Trophoblast cell (in vitro differentiated cells and primary cell): ENCODE measurements at regions not wholly inside any gene's neighbourhood (a gene's known extent, or its start where the extent isn't known, plus 50 kb on each side); places are given as distances from the start of the nearest gene placed in this dataset.

ENCODE experiments used
- DNase-seq, 2 donors: peaks; one replicate each; pipeline ENCODE4 v3.0.0-alpha.2; 2016
- H2AFZ ChIP-seq: 2 replicates; pipeline ENCODE4 v1.6.1; 2013; ENCODE audit warnings: low read length, moderate library complexity, mild to moderate bottlenecking; ENCODE audit not compliant: insufficient read depth, poor library complexity
- H2AK5ac ChIP-seq: 2 replicates; pipeline ENCODE4 v1.6.1; 2013; ENCODE audit warnings: mild to moderate bottlenecking, low read length
- H2BK120ac ChIP-seq: 2 replicates; pipeline ENCODE4 v1.6.1; 2013; ENCODE audit warnings: low read length, mild to moderate bottlenecking, moderate library complexity; ENCODE audit not compliant: insufficient read depth, poor library complexity
- H2BK12ac ChIP-seq: 2 replicates; pipeline ENCODE4 v1.6.1; 2013; ENCODE audit warnings: mild to moderate bottlenecking, low read length, moderate library complexity
- H2BK5ac ChIP-seq: 2 replicates; pipeline ENCODE4 v1.6.1; 2013; ENCODE audit warnings: low read length, low read depth, moderate library complexity, mild to moderate bottlenecking; ENCODE audit not compliant: poor library complexity
- H3K14ac ChIP-seq: 2 replicates; pipeline ENCODE4 v1.6.1; 2013; ENCODE audit warnings: mild to moderate bottlenecking, low read length
- H3K18ac ChIP-seq: 2 replicates; pipeline ENCODE4 v1.6.1; 2013; ENCODE audit warnings: mild to moderate bottlenecking, low read length
- H3K23ac ChIP-seq: 2 replicates; pipeline ENCODE4 v1.6.1; 2013; ENCODE audit warnings: low read length
- H3K27ac ChIP-seq: 2 replicates; pipeline ENCODE4 v1.5.1; 2013; ENCODE audit warnings: low read depth, mild to moderate bottlenecking, inconsistent platforms, low read length, moderate library complexity
- H3K27me3 ChIP-seq: 2 replicates; pipeline ENCODE4 v1.6.1; 2013; ENCODE audit warnings: inconsistent platforms, mild to moderate bottlenecking, low read length, moderate library complexity; ENCODE audit not compliant: insufficient read depth
- H3K36me3 ChIP-seq, 2 experiments: 1 replicate in 1 of 2; 2 replicates in 1 of 2; pipeline ENCODE4 v1.6.1; 2013; ENCODE audit warnings: low read length in 2 of 2, mild to moderate bottlenecking in 2 of 2, moderate library complexity in 1 of 2; ENCODE audit not compliant: insufficient read depth in 2 of 2, control insufficient read depth in 1 of 2
- H3K4ac ChIP-seq: 2 replicates; pipeline ENCODE4 v1.6.1; 2013; ENCODE audit warnings: low read depth, mild to moderate bottlenecking, low read length, moderate library complexity
- H3K4me1 ChIP-seq, 2 experiments: 1 replicate in 1 of 2; 2 replicates in 1 of 2; pipeline ENCODE4 v1.6.1; 2013; ENCODE audit warnings: low read length in 2 of 2, mild to moderate bottlenecking in 2 of 2, moderate library complexity in 1 of 2; ENCODE audit not compliant: insufficient read depth in 2 of 2, control insufficient read depth in 1 of 2
- H3K4me2 ChIP-seq: 2 replicates; pipeline ENCODE4 v1.6.1; 2013; ENCODE audit warnings: inconsistent platforms, mild to moderate bottlenecking, low read length, moderate library complexity
- H3K4me3 ChIP-seq: 2 replicates; pipeline ENCODE4 v1.5.1; 2013; ENCODE audit warnings: mild to moderate bottlenecking, low read depth, low read length, inconsistent platforms
- H3K79me1 ChIP-seq: one replicate; pipeline ENCODE4 v1.6.1; 2013; ENCODE audit warnings: low read length
- H3K79me2 ChIP-seq: 2 replicates; pipeline ENCODE4 v1.6.1; 2013; ENCODE audit warnings: low read length, mild to moderate bottlenecking; ENCODE audit not compliant: control insufficient read depth, insufficient read depth, poor library complexity
- H3K9ac ChIP-seq: 2 replicates; pipeline ENCODE4 v1.6.1; 2013; ENCODE audit warnings: mild to moderate bottlenecking, low read length
- H3K9me3 ChIP-seq: 2 replicates; pipeline ENCODE4 v1.6.1; 2013; ENCODE audit warnings: low read depth, mild to moderate bottlenecking, control low read depth, inconsistent platforms, low read length; ENCODE audit not compliant: insufficient read depth
- H4K12ac ChIP-seq: 2 replicates; pipeline ENCODE4 v1.6.1; 2013; ENCODE audit warnings: low read depth, mild to moderate bottlenecking, low read length, moderate library complexity
- H4K8ac ChIP-seq: 2 replicates; pipeline ENCODE4 v1.6.1; 2013; ENCODE audit warnings: low read depth, mild to moderate bottlenecking, low read length, moderate library complexity
- H4K91ac ChIP-seq: one replicate; pipeline ENCODE4 v1.6.1; 2013; ENCODE audit warnings: low read depth, mild to moderate bottlenecking, low read length, moderate library complexity
- WGBS: extraction: QIAGEN DNeasy Blood & Tissue Kit; methylation state at CpG from one replicate; pipeline ENCODE4 v1.1.7; 2013; ENCODE audit warnings: missing lambda C conversion rate; ENCODE audit not compliant: insufficient read length, insufficient coverage; ENCODE audit errors: extremely low coverage; 5-methylcytosine and 5-hydroxymethylcytosine counted together

- H3K4me3 ChIP-seq: no peak overlapping the region
- H3K36me3 ChIP-seq: no peaks in the 10 kb centered on the region
- H2BK12ac ChIP-seq: no peak overlapping the region
- no peak overlapping the region for H3K4ac ChIP-seq
- no peak overlapping the region for H2BK120ac ChIP-seq
- no peak overlapping the region for H4K12ac ChIP-seq
- H3K23ac ChIP-seq: no peak overlapping the region
- H2AFZ ChIP-seq: no peak overlapping the region
- no peak for DNase-seq
- H3K4me1 ChIP-seq: no peaks in the 10 kb centered on the region
- H4K91ac ChIP-seq: no peak overlapping the region
- no peak overlapping the region for H3K4me2 ChIP-seq
- H4K8ac ChIP-seq: no peak overlapping the region
- H3K79me2 ChIP-seq: no peaks in the 10 kb centered on the region
- no peak overlapping the region for H2AK5ac ChIP-seq
- H3K9me3 ChIP-seq: no peaks in the 10 kb centered on the region
- no peak overlapping the region for H3K18ac ChIP-seq
- H2BK5ac ChIP-seq: no peak overlapping the region
- no peaks in the 10 kb centered on the region for H3K27me3 ChIP-seq
- no peak overlapping the region for H3K9ac ChIP-seq
- no CpG with 5 or more reads among the region's 1 CpG for WGBS
- H3K27ac ChIP-seq: no peak overlapping the region
- H3K14ac ChIP-seq: no peak overlapping the region
- H3K79me1 ChIP-seq: no peaks in the 10 kb centered on the region
Observed at GRCh38 chr3:26839001-26839400, 216.4 kb downstream of the LRRC3B start.

DNA sequence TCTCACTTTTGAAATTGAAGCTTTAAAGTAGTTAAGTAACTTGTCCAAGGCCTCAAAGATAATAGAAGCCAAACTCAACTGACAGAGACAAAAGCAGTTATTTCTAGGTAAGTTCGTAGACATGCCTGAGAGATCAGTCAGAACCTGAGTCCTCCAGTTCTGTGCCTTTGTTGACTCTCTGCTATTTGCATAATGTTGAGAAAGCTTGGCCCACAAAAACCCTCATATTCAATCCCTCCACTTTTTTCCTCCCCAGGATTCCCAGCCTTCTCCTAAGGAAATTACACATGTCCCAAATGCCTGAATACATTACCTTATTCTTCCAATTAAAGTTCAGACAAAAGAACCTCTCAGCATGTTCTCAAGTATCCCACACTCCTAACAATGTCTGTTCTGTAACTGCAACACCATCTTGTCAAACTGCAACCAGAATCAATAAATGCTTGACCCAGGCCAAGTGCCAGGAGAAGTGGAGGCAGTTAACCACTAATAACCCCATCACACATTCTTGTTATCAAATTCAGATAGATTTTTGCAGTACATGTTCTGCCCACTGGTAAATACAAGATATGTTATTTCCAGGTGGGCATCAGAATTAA is 217.8 kb downstream of the LRRC3B start:
- no peaks in the 10 kb centered on the region for H3K27me3 ChIP-seq
- no CpG with 5 or more reads among the region's 1 CpG for WGBS
- no peaks in the 10 kb centered on the region for H3K36me3 ChIP-seq
- H2BK5ac ChIP-seq: no peak overlapping the region
- no peak overlapping the region for H2AK5ac ChIP-seq
- H2AFZ ChIP-seq: no peak overlapping the region
- no peak overlapping the region for H4K12ac ChIP-seq
- H3K4ac ChIP-seq: no peak overlapping the region
- H3K9me3 ChIP-seq: no peaks in the 10 kb centered on the region
- H3K18ac ChIP-seq: no peak overlapping the region
- no peak overlapping the region for H2BK12ac ChIP-seq
- no peak overlapping the region for H3K4me2 ChIP-seq
- H3K27ac ChIP-seq: no peak overlapping the region
- no peak for DNase-seq
- no peak overlapping the region for H3K9ac ChIP-seq
- no peak overlapping the region for H3K14ac ChIP-seq
- no peaks in the 10 kb centered on the region for H3K79me1 ChIP-seq
- H3K23ac ChIP-seq: no peak overlapping the region
- H4K8ac ChIP-seq: no peak overlapping the region
- no peaks in the 10 kb centered on the region for H3K4me1 ChIP-seq
- H3K4me3 ChIP-seq: no peak overlapping the region
- H2BK120ac ChIP-seq: no peak overlapping the region
- no peaks in the 10 kb centered on the region for H3K79me2 ChIP-seq
- H4K91ac ChIP-seq: no peak overlapping the region

DNA sequence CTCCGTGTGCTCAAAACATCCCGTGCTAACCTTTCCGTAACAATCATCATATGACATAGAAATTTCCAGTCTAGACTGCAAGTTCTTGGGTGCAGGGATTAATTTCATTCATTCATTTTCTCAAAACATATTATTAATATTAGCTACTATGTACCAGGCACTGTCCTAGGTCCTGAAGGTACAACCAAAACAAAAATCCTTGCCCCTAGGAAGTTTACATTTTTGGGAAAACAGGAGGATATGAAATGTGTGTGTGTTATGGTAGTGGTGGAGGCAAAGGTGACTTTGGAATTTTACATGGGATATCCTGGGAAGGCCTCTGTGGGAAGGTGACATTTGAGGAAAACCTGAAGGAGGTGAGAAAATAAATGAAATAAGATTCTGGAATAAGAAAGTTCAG is 222.6 kb downstream of the LRRC3B start:
- Histone ChIP-seq H4K8ac (no peak overlapping the region), H3K9me3 (no peaks in the 10 kb centered on the region), H3K79me2 (no peaks in the 10 kb centered on the region), H3K4me2 (no peak overlapping the region), H3K79me1 (no peaks in the 10 kb centered on the region), H3K27me3 (no peaks in the 10 kb centered on the region), H3K14ac (no peak overlapping the region), H3K27ac (no peak overlapping the region), H3K23ac (no peak overlapping the region), H2BK120ac (no peak overlapping the region), H2BK5ac (no peak overlapping the region), H2BK12ac (no peak overlapping the region), H2AK5ac (no peak overlapping the region), H4K12ac (no peak overlapping the region), H3K4ac (no peak overlapping the region), H3K4me3 (no peak overlapping the region), H3K9ac (no peak overlapping the region), H3K36me3 (no peaks in the 10 kb centered on the region), H4K91ac (no peak overlapping the region), H3K18ac (no peak overlapping the region), H2AFZ (no peak overlapping the region), H3K4me1 (no peaks in the 10 kb centered on the region)
- WGBS: no CpG with 5 or more reads among the region's 3 CpGs
- DNase-seq: no peak

DNA sequence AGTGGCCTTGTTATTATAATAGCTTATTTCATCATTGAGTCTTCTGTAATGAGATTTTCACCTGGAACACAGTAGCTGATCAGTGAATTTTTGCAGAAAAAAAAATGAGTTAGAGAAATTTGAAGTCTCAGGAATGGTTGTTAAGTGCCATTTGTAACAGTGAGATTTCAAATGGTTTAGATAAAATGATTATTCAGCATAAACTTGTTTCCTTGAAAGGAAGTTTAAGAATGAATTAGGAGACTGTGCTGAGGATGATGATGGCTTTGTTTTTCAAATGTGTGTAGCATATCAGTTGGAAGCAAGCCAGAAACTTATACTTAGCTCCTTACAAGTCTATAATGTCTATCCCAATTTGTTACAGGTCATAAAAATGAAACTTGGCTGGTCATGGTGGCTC is 225.1 kb downstream of the LRRC3B start:
- Histone ChIP-seq H2AK5ac (no peak overlapping the region), H3K9ac (no peak overlapping the region), H3K27me3 (no peaks in the 10 kb centered on the region), H3K18ac (no peak overlapping the region), H3K27ac (no peak overlapping the region), H4K12ac (no peak overlapping the region), H2BK120ac (no peak overlapping the region), H3K79me1 (no peaks in the 10 kb centered on the region), H4K91ac (no peak overlapping the region), H3K4me2 (no peak overlapping the region), H3K36me3 (no peaks in the 10 kb centered on the region), H2BK5ac (no peak overlapping the region), H3K4me3 (no peak overlapping the region), H3K4me1 (no peaks in the 10 kb centered on the region), H3K4ac (no peak overlapping the region), H2BK12ac (no peak overlapping the region), H2AFZ (no peak overlapping the region), H4K8ac (no peak overlapping the region), H3K23ac (no peak overlapping the region), H3K79me2 (no peaks in the 10 kb centered on the region), H3K14ac (no peak overlapping the region), H3K9me3 (no peaks in the 10 kb centered on the region)
- DNase-seq: no peak
